B cell (primary cell): ENCODE measurements at regions not wholly inside any gene's neighbourhood (a gene's known extent, or its start where the extent isn't known, plus 50 kb on each side); places are given as distances from the start of the nearest gene placed in this dataset.

Source experiments
- ATAC-seq: fragments of 200-7000 bp; cut with Tn5 transposase; one replicate; pipeline ENCODE4 v1.10.0; 2021; ENCODE audit warnings: low read depth, mild to moderate bottlenecking, moderate number of reproducible peaks, moderate library complexity
- CTCF ChIA-PET: fragments of 350-600 bp; sonication (Branson Sonifier 250); formaldehyde crosslinking; loops from one replicate; lab custom pipeline; 2021; ENCODE audit warnings: antibody characterized with exemption, inconsistent platforms; lab: Charles Lee
- POLR2A ChIA-PET: fragments of 350-600 bp; sonication (Branson Sonifier 250); formaldehyde crosslinking; loops from one replicate; lab custom pipeline; 2021; ENCODE audit warnings: antibody characterized with exemption; lab: Charles Lee
- DNase-seq: peaks from one replicate; pipeline ENCODE4 v3.0.0; 2013
- H2AFZ ChIP-seq: 2 replicates; pipeline ENCODE4 v1.6.1; 2012; ENCODE audit warnings: mild to moderate bottlenecking, low read depth, low read length; ENCODE audit not compliant: insufficient read depth, poor library complexity, severe bottlenecking
- H3K27ac ChIP-seq, 2 donors: 1 replicate in 1 of 2; 2 replicates in 1 of 2; pipeline ENCODE4 v1.5.1; 2012 to 2013; ENCODE audit warnings: low read length in 2 of 2, mild to moderate bottlenecking in 2 of 2, moderate library complexity in 1 of 2
- H3K27me3 ChIP-seq, 4 experiments: fragments of 200-600 bp in 1 of 4; sonication (generic) in 1 of 4; replicated peaks in 1 of 4; 1 replicate in 2 of 4; 2 replicates in 2 of 4; pipeline versions ENCODE4 v1.6.1 to v1.7.0; 2013 to 2016; ENCODE audit warnings: low read length in 3 of 4, mild to moderate bottlenecking in 2 of 4, mixed read lengths in 1 of 4, moderate library complexity in 1 of 4; ENCODE audit not compliant: insufficient read depth in 4 of 4, control insufficient read depth in 3 of 4; ENCODE audit errors: control extremely low read depth in 1 of 4
- H3K36me3 ChIP-seq, 2 experiments: replicated peaks in 1 of 2; 1 replicate in 1 of 2; 2 replicates in 1 of 2; pipeline versions ENCODE4 v1.6.1 to v1.7.1; 2013; ENCODE audit warnings: low read length in 1 of 2; ENCODE audit not compliant: insufficient read depth in 2 of 2, control insufficient read depth in 1 of 2; ENCODE audit errors: control extremely low read depth in 1 of 2, extremely low read depth in 1 of 2
- H3K4me1 ChIP-seq, 2 donors: fragments of 200-600 bp in 1 of 2; sonication (generic) in 1 of 2; 1 replicate in 1 of 2; 2 replicates in 1 of 2; pipeline versions ENCODE4 v1.5.1 to v1.6.1; 2013 to 2017; ENCODE audit warnings: low read length in 2 of 2; ENCODE audit not compliant: control insufficient read depth in 2 of 2, insufficient read depth in 2 of 2
- H3K4me2 ChIP-seq: replicated peaks from 2 replicates; pipeline ENCODE3; 2012; ENCODE audit warnings: mild to moderate bottlenecking, low read depth, low read length; ENCODE audit not compliant: poor library complexity, severe bottlenecking
- H3K4me3 ChIP-seq, 5 experiments: fragments of 200-600 bp in 1 of 5; sonication (generic) in 1 of 5; 1 replicate in 3 of 5; 2 replicates in 2 of 5; pipeline versions ENCODE4 v1.5.1 to v1.7.0; 2011 to 2016; ENCODE audit warnings: low read length in 4 of 5, mild to moderate bottlenecking in 4 of 5, low read depth in 2 of 5, control low read depth in 1 of 5, moderate library complexity in 1 of 5; ENCODE audit not compliant: insufficient read depth in 1 of 5; ENCODE audit errors: control extremely low read depth in 1 of 5, extremely low read depth in 1 of 5
- H3K79me2 ChIP-seq: fragments of 200-600 bp; sonication (generic); one replicate; pipeline ENCODE4 v1.6.0; 2016; ENCODE audit warnings: low read length; ENCODE audit not compliant: control insufficient read depth, insufficient read depth
- H3K9ac ChIP-seq: fragments of 200-600 bp; sonication (generic); 2 replicates; pipeline ENCODE4 v1.6.1; 2017; ENCODE audit warnings: mild to moderate bottlenecking, low read length, moderate library complexity
- H3K9me3 ChIP-seq, 3 donors: one replicate each; pipeline versions ENCODE4 v1.6.1 to v1.7.1; 2013; ENCODE audit warnings: low read length in 2 of 3; ENCODE audit not compliant: control insufficient read depth in 2 of 3, insufficient read depth in 1 of 3; ENCODE audit errors: control extremely low read depth in 1 of 3
- H4K20me1 ChIP-seq: 2 replicates; pipeline ENCODE4 v1.6.0; 2012; ENCODE audit warnings: mild to moderate bottlenecking, low read length; ENCODE audit not compliant: insufficient read depth, control insufficient read depth, poor library complexity, severe bottlenecking
- H3K27ac Mint-ChIP-seq: one replicate; pipeline ENCODE4 v1.8.0; 2021; ENCODE audit warnings: mixed read lengths
- H3K27me3 Mint-ChIP-seq: one replicate; pipeline ENCODE4 v1.8.0; 2021; ENCODE audit warnings: mixed read lengths
- H3K4me1 Mint-ChIP-seq: one replicate; pipeline ENCODE4 v1.8.0; 2021; ENCODE audit warnings: mixed read lengths
- H3K4me3 Mint-ChIP-seq: one replicate; pipeline ENCODE4 v1.8.0; 2021; ENCODE audit warnings: mixed read lengths
- H3K9me3 Mint-ChIP-seq: one replicate; pipeline ENCODE4 v1.8.0; 2022; ENCODE audit warnings: mixed read lengths; ENCODE audit not compliant: insufficient read depth
- CTCF ChIP-seq: fragments of 200-600 bp; IDR thresholded peaks from one replicate; pipeline ENCODE4 v1.8.0; 2022; ENCODE audit warnings: antibody characterized with exemption, mild to moderate bottlenecking
- EZH2 ChIP-seq: IDR thresholded peaks from 2 replicates; pipeline ENCODE4 v1.6.1; 2012; ENCODE audit warnings: borderline replicate concordance, low read depth, mild to moderate bottlenecking, moderate library complexity, low read length; ENCODE audit not compliant: insufficient read depth, poor library complexity, severe bottlenecking
- WGBS: methylation state at CpG from one replicate; pipeline ENCODE4 v1.1.5; 2013; ENCODE audit warnings: missing lambda C conversion rate; ENCODE audit not compliant: insufficient coverage; 5-methylcytosine and 5-hydroxymethylcytosine counted together
- intact Hi-C: fragments of 100-400 bp; cut with micrococcal nuclease; formaldehyde crosslinking; loops from one replicate; pipeline ENCODE4 v1.10.0; 2022

- ChIA-PET CTCF (no interaction called here), POLR2A (no interaction called here)
- peaks cover 0 to 21% (median 0%) of the 10 kb centered on the region in 3 donors for H3K9me3 ChIP-seq
- no peak overlapping the region for H3K4me2 ChIP-seq
- peaks cover 7% of the 10 kb centered on the region for H3K9me3 Mint-ChIP-seq
- no peak overlapping the region for H3K27ac ChIP-seq
- H3K27ac Mint-ChIP-seq: no peak overlapping the region
- H3K4me3 ChIP-seq: no peak overlapping the region
- H3K27me3 Mint-ChIP-seq: no peaks in the 10 kb centered on the region
- H3K4me3 Mint-ChIP-seq: no peak overlapping the region
- H3K9ac ChIP-seq: no peak overlapping the region
- no peaks in the 10 kb centered on the region for H3K4me1 Mint-ChIP-seq
- no peaks in the 10 kb centered on the region for H3K4me1 ChIP-seq
- no peaks in the 10 kb centered on the region for H3K27me3 ChIP-seq
- TF ChIP-seq EZH2 (no peak), CTCF (no peak)
- ATAC-seq (no peak), DNase-seq (no peak)
- intact Hi-C loops: no loop called here
- WGBS: 32% methylated on average over 3 of the region's 6 CpGs
- no peaks in the 10 kb centered on the region for H3K36me3 ChIP-seq
- no peak overlapping the region for H2AFZ ChIP-seq
- no peaks in the 10 kb centered on the region for H4K20me1 ChIP-seq
- no peaks in the 10 kb centered on the region for H3K79me2 ChIP-seq
Measured at GRCh38 chr16:51237861-51238378, 86.8 kb upstream of the SALL1 start.

GRCh38 chr16:51237207-51237606 lies 86.1 kb upstream of the SALL1 start:
- Mint-ChIP-seq H3K4me1 (no peaks in the 10 kb centered on the region), H3K4me3 (no peak overlapping the region), H3K9me3 (peaks cover 7% of the 10 kb centered on the region), H3K27me3 (no peaks in the 10 kb centered on the region), H3K27ac (no peak overlapping the region)
- no peak overlapping the region for H3K4me3 ChIP-seq
- no peak overlapping the region for H2AFZ ChIP-seq
- no peak overlapping the region for H3K4me2 ChIP-seq
- H3K4me1 ChIP-seq: no peaks in the 10 kb centered on the region
- no peak for ATAC-seq
- no peak for TF ChIP-seq EZH2
- no peak for TF ChIP-seq CTCF
- no peaks in the 10 kb centered on the region for H3K36me3 ChIP-seq
- POLR2A ChIA-PET: no interaction called here
- no peaks in the 10 kb centered on the region for H3K27me3 ChIP-seq
- intact Hi-C loops: no loop called here
- H3K27ac ChIP-seq: no peak overlapping the region
- no peaks in the 10 kb centered on the region for H3K79me2 ChIP-seq
- CTCF ChIA-PET: no interaction called here
- no peaks in the 10 kb centered on the region for H4K20me1 ChIP-seq
- WGBS: 100% methylated on average over 1 of the region's 2 CpGs
- no peak for DNase-seq
- H3K9ac ChIP-seq: no peak overlapping the region
- H3K9me3 ChIP-seq: peaks cover 0 to 21% (median 0%) of the 10 kb centered on the region in 3 donors
